Stimulated activated CD8-positive, alpha-beta memory T cell treated with anti-CD3 and anti-CD28 coated beads, Interleukin-12 subunit alpha, Interleukin-12 subunit beta, amount 100 ng/mL, for 4 hours (primary cell): ENCODE measurements at regions not wholly inside any gene's neighbourhood (a gene's known extent, or its start where the extent isn't known, plus 50 kb on each side); places are given as distances from the start of the nearest gene placed in this dataset.
"Not testable (repeated sequence)": the region's sequence is repeated elsewhere in the genome, so short reads cannot be mapped to it uniquely, and the experiment has no call there.

Experiments
- DNase-seq: peaks from one replicate; pipeline ENCODE4 v3.0.0-alpha.2; 2020; ENCODE audit warnings: low read depth

- DNase-seq, result no peak
Measured at GRCh38 chr13:90455067-90455466, 892.4 kb upstream of the MIR17HG start.

GRCh38 chr13:90455823-90456222, 891.7 kb upstream of the MIR17HG start:
- DNase-seq, result no peak

GRCh38 chr13:90461398-90461797, 886.1 kb upstream of the MIR17HG start:
- no peak for DNase-seq

DNA sequence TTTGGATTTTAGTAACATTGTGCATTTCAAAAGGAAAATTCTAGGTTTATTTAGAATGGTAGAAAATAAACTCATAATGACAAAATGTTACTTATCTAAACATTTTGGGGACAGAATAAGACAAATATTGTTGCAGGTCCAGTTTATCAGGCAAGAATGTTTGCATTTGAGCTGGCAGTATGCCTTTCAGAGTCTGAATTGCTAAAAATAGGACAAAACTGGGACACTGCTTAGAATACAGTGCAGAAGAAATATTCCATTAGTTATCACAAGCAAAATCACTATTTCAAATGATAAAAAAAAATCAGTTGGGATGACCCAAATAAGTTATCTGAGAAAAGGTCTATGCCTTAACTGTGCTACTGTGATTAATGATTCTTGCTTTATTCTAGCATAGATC, 870.3 kb upstream of the MIR17HG start:
- DNase-seq, result no peak

GRCh38 chr13:90483906-90484305, 863.6 kb upstream of the MIR17HG start:
- no peak for DNase-seq

DNA sequence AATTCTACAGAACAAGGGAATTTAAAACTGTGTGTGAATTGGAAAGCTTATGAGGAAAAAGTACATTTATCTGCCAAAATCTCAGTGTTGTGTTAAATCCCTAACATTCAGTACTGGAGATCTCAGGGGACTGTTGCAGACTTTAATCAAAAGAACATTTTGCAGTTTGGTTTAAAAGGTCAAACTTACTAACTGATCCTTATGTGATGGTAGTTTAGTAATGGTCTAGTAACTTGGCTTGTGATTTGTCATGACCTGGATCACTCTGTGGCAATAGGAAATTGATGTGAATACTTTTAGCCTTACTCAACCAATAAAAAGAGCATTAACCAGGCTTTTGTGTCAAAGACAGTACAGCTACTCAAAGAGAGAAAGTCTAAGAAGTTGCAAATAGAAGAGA, 862.1 kb upstream of the MIR17HG start:
- DNase-seq, result no peak

DNA sequence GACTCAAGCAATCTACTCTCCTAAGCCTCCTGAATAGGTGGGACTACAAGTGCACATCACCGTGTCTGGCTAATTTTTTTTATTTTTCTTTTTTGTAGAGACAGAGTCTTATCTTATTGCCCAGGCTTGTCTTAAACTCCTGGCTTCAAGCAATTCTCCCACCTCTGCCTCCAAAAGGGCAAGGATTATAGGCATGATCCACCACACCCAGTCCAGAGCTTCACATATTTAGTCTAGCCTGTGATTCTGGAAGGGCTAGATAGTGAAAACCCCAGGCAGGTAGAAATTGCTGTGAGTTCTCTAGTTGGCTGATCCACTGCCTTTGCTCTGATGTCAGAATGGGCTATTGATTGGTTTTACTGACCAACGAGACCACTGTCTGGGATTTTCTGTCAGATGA, 854.6 kb upstream of the MIR17HG start:
- no peak for DNase-seq

DNA sequence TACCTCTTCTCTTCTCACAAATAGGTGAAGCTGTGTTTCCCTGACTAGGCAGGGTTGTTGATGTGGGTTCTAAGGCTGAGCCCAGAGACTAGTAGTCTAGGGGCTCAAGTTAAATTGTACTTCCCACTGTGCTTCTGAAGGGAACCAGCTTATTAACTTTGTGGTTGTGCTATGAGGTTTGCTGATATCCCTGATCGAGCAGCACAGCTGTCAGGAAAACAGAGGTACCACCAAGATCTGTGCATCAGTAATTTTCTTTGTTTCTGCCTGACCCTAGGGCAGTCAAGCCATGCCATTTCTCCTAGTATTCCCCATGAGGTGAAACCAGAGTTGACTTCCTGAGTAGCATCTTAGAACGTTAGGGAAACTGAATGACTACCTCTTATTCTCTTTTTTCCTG, 853.8 kb upstream of the MIR17HG start:
- DNase-seq, result no peak

- DNase-seq, result not testable (repeated sequence)
Measured at GRCh38 chr13:90494849-90495248, 852.6 kb upstream of the MIR17HG start.

DNA sequence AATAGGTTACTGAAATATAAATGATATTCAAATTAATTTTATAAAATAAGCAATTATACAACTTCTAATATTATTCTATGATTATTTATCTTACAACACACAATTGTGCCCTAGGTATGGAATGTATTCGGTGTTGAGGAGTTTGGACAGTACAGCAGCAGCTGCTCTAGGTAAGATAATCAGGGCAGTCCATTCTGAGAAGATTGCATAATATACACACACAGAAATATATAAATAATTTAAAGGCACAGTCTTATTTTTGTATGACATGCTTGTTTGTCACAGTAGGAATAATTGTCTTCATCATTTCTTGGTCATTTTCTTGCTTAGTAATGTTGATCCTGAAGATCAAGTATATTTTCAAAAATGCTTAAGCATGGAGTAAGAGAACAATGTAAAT, 849.4 kb upstream of the MIR17HG start:
- no peak for DNase-seq

DNA sequence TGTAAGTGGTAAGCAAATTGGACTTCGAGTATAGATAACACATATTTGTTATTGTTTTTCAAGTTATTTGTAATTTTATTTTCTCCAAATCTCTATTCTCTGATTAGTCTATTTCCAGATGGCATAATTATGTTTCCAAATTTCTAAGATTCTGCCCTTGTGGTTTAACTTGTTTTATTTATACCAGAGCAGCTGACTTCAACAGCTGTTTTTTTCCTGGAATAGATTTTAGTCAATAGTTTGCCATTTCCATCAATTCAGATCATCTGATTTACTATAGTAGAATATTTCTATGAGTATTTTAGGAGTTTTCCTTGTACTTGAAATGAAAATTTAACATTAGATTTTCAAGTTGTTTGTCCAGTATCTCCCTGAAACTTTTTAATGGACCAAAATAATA, 848.7 kb upstream of the MIR17HG start:
- DNase-seq, result no peak

DNA sequence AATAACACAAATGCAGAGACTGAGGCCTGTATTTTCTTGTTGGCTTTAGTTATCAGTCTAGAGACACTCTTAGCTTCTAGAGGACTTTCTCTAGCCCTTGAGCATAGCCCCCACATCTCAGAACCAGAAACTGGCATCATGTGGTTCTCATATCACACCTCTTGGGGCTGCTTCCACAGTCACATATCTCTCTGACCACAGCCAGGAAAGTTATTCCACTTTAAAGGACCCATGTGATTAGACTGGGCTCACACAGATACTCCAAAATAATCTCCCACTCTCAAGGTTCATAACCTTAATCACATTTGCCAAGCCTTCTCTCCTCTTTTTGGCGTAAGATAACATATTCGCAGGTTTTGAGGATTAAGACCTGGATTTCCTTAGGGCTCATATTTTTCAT, 846.9 kb upstream of the MIR17HG start:
- DNase-seq, result no peak

DNA sequence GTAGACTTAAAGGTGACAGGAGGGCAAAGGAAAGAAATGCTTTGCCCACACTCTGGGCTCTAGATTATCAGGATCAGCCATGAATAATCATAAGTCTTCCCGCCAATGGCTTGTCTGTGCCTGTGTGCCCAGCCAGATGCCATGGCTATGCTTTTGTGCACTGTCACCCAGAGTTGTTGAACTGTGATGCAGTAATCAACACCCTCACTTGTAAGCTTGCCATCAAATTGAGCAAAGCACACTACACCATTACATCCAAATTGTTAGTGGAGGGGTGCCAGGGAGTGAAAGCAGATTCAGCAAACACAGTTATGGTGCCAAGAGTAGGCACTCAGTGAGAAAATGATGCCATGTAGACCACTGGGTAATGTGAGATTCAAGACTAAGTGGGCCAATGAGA, 845.3 kb upstream of the MIR17HG start:
- DNase-seq, result no peak

DNA sequence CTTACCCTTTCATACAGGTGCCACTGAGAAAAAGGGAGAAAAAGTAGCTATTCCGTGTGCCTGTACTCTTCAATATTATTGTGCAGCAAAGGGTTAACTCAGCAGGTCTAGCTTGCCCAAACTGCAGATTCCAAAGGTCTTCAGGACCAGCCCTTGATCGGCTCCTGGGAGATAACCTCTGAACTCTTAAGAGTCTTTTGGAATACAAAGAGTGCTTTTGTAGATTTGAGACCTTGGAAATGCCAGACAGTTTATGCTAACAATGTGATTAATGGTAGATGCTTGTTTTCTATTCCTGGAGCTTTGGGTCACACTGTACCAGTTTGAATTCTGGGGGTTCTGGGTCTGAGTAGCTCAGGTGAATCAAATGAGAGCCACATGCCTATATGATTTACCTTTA, 844.7 kb upstream of the MIR17HG start:
- no peak for DNase-seq

DNA sequence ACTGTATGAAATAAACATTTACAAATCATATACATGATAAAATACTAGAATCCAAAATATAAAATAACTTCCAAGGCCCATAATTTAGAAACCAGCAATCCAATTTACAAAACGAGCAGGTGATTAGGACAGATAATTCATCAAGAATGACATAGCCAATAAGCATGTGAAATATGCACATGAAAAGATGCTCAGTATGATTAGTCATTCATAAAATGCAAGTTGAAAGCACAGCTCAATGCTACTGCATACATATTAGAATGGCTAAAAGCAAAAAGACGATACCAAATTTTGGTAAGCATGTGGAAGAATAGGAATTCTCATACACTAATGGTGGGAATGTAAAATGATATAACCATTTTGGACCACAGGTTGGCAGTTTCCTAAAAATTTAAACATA, 837.2 kb upstream of the MIR17HG start:
- DNase-seq, result no peak

DNA sequence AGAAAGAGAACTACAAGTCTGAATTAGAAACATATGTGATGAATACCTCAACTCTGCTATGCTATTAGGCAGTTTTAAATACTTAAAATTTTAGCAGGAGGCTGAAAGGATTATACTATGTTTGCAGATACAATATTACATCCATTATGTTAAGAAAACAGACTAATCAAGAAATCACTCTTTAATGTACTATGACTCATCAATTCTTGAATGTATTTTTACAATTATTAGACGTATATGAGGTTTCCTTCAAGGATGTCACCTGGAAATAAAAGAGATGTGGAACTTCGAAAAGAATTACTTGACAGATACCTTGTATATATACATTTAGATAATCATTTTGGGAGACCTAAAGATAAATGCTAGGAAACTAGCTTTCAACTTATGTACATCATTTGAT, 835.6 kb upstream of the MIR17HG start:
- no peak for DNase-seq

DNA sequence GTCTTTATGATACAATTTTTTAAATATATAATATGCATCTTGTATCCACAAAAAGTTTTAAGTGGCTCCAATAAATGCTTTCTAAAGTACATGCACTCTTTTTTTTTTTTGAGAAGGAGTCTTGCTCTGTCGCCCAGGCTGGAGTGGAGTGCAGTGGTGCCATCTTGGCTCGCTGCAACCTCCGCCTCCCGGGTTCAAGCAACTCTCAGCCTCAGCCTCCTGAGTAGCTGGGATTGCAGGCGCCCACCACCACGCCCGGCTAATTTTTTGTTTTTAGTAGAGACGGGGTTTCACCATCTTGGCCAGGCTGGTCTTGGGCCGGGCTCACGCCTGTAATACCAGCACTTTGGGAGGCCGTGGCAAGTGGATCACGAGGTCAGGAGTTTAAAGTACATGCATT, 832.8 kb upstream of the MIR17HG start:
- DNase-seq, result not testable (repeated sequence)

GRCh38 chr13:90518417-90518816, 829.1 kb upstream of the MIR17HG start:
- no peak for DNase-seq

DNA sequence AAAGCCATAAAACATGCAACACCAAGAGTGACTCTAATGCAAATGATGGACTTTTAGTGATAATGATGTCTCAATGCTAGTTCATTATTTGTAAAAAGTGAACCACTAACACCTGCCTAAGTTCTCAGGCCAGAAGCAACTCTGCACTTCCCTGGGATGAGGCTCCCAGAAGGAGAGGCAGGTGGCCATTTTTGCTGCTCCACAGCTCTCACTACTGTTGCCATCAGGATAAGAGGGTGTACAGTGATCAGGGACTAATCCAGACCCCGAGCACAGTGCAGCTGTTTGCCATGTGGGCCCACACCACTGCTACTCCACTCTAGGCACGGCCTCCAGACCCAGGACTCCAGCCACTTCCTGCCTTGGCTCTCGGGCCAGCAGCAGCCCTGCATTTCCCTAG, 828.3 kb upstream of the MIR17HG start:
- DNase-seq, result no peak

- DNase-seq, result no peak
Measured at GRCh38 chr13:90526711-90527110, 820.8 kb upstream of the MIR17HG start.

DNA sequence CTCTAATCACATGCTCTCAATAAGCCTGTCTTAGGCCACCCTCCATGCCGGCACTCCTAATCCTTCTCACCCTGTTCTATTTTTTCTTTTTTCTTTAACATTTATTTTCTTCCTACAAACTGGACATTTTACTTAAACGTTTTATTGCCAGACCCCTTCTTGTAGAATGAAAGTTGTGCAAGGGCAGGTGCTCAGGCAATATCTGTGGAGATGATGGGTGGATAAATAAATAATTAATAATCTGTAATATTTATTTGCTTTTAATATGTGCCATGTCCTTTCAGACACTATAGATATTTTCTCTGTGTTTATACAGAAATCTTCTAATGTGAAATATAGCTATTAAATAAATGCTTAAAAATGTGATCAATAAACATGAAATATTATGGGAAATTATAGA, 815.7 kb upstream of the MIR17HG start:
- no peak for DNase-seq

GRCh38 chr13:90532861-90533492, 814.5 kb upstream of the MIR17HG start:
- no peak for DNase-seq

DNA sequence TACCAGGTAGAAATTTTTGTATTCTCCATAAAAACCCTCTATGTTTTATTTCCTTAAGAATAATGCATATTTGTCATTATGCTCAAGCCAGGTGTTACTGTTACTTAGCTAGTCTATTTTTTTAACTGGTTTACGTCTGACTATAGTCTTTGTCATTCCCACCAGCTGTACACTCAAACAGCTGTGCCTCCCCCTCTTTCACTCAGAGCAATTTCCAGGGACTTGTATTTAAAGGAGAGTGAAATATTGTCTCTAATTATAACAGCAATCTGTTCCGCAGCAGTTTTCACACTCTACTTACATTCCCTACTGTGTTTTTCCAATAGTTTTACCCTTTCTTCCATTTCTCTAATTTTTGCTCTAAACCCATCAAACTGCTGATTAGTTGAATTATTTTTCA, 813.6 kb upstream of the MIR17HG start:
- DNase-seq, result no peak

GRCh38 chr13:90534617-90535370, 812.7 kb upstream of the MIR17HG start:
- DNase-seq, result no peak
